GM12878 (cell line): ENCODE measurements at regions not wholly inside any gene's neighbourhood (a gene's known extent, or its start where the extent isn't known, plus 50 kb on each side); places are given as distances from the start of the nearest gene placed in this dataset.

Source experiments
- ATAC-seq: fragments of 200-7000 bp; cut with Tn5 transposase; 3 replicates; pipeline ENCODE4 v1.9.1; 2020; ENCODE audit warnings: mild to moderate bottlenecking, moderate library complexity
- BruUV-seq: library from RNA; stranded (reverse); fragments of 400-500 nt; replicated peaks from 2 replicates; lab custom pipeline; 2021; lab: Mats Ljungman, UMichigan
- CTCF ChIA-PET: fragments of 300-600 bp; sonication (Branson Sonifier 250); formaldehyde crosslinking; extraction: SDS; loops from one replicate; lab custom pipeline; 2021; ENCODE audit warnings: inconsistent platforms; lab: Yijun Ruan, JAX
- POLR2A ChIA-PET: fragments of 350-600 bp; formaldehyde crosslinking; extraction: SDS; loops from one replicate; lab custom pipeline; 2021; ENCODE audit warnings: inconsistent platforms; lab: Charles Lee
- RAD21 ChIA-PET: fragments of 300-600 bp; sonication (Branson Sonifier 250); formaldehyde crosslinking; loops from one replicate; lab custom pipeline; 2023; ENCODE audit warnings: antibody characterized with exemption; ENCODE audit not compliant: unreplicated experiment; lab: Charles Lee
- SMC1A ChIA-PET: fragments of 300-600 bp; sonication (Branson Sonifier 250); formaldehyde crosslinking; loops from one replicate; lab custom pipeline; 2023; ENCODE audit not compliant: unreplicated experiment, uncharacterized antibody; lab: Charles Lee
- DNase-seq: peaks from one replicate; pipeline ENCODE4 v3.0.0-alpha.2; 2011; ENCODE audit warnings: low read depth, low spot score
- FAIRE-seq: peaks from 3 replicates; lab custom pipeline; 2011; peaks lifted over from hg19 to GRCh38; lab: Jason Lieb, UNC
- H2AFZ ChIP-seq: 2 replicates; pipeline ENCODE4 v1.6.0; 2011; ENCODE audit warnings: low read depth, low read length, control low read depth; ENCODE audit not compliant: control insufficient read depth
- H3K27ac ChIP-seq: 2 replicates; pipeline ENCODE4 v1.5.1; 2011; ENCODE audit warnings: control low read depth; ENCODE audit not compliant: control insufficient read depth, insufficient read depth
- H3K27me3 ChIP-seq, 2 experiments: replicated peaks in 1 of 2; 2 replicates each; pipeline versions ENCODE4 v1.6.0 to v1.6.1; 2011; ENCODE audit warnings: low read length in 1 of 2; ENCODE audit not compliant: control insufficient read depth in 2 of 2, insufficient read depth in 2 of 2
- H3K36me3 ChIP-seq, 2 experiments: 2 replicates each; pipeline ENCODE4 v1.5.1; 2011; ENCODE audit warnings: low read length in 1 of 2; ENCODE audit not compliant: control insufficient read depth in 2 of 2, insufficient read depth in 2 of 2
- H3K4me1 ChIP-seq: 2 replicates; pipeline ENCODE4 v1.6.1; 2011; ENCODE audit warnings: mild to moderate bottlenecking, low read length, moderate library complexity, mixed read lengths; ENCODE audit not compliant: control insufficient read depth, insufficient read depth
- H3K4me2 ChIP-seq: 2 replicates; pipeline ENCODE4 v1.6.0; 2011; ENCODE audit warnings: control low read depth; ENCODE audit not compliant: control insufficient read depth, insufficient read depth
- H3K4me3 ChIP-seq: fragments of 200-600 bp; sonication (generic); 2 replicates; pipeline ENCODE4 v1.5.1; 2016
- H3K79me2 ChIP-seq: 2 replicates; pipeline ENCODE4 v1.6.0; 2011; ENCODE audit warnings: low read length; ENCODE audit not compliant: control insufficient read depth, insufficient read depth
- H3K9ac ChIP-seq: 2 replicates; pipeline ENCODE4 v1.8.0; 2011; ENCODE audit warnings: low read length, control low read depth, mixed read lengths; ENCODE audit not compliant: control insufficient read depth, insufficient read depth
- H3K9me3 ChIP-seq: replicated peaks from 3 replicates; pipeline ENCODE4 v1.5.1; 2011; ENCODE audit warnings: mild to moderate bottlenecking, low read length; ENCODE audit not compliant: control insufficient read depth, insufficient read depth
- H4K20me1 ChIP-seq: 2 replicates; pipeline ENCODE4 v1.6.0; 2011; ENCODE audit not compliant: control insufficient read depth, insufficient read depth
- HDAC2 ChIP-seq: fragments of 200-600 bp; sonication (generic); IDR thresholded peaks from 2 replicates; pipeline ENCODE4 v1.6.1; 2017
- KLF5 ChIP-seq: fragments of 450-650 bp; IDR thresholded peaks from 2 replicates; pipeline ENCODE4 v1.6.1; 2014; ENCODE audit warnings: mild to moderate bottlenecking; ENCODE audit not compliant: partially characterized antibody
- MTA2 ChIP-seq: fragments of 450-650 bp; IDR thresholded peaks from 2 replicates; pipeline ENCODE4 v1.6.1; 2016; ENCODE audit warnings: low read depth, mild to moderate bottlenecking, moderate library complexity
- MXI1 ChIP-seq: fragments of 150-350 bp; IDR thresholded peaks from 2 replicates; pipeline ENCODE4 v1.6.1; 2011; ENCODE audit warnings: low read depth, mild to moderate bottlenecking, inconsistent platforms, low read length, improper control_type of control experiment
- NBN ChIP-seq: fragments of 450-650 bp; IDR thresholded peaks from 2 replicates; pipeline ENCODE4 v1.6.1; 2016
- POLR2AphosphoS2 ChIP-seq: IDR thresholded peaks from 2 replicates; pipeline ENCODE4 v1.6.1; 2011; ENCODE audit warnings: low read depth, mild to moderate bottlenecking, low read length, improper control_type of control experiment, moderate library complexity
- SMARCA5 ChIP-seq: fragments of 450-650 bp; IDR thresholded peaks from 2 replicates; pipeline ENCODE4 v1.6.1; 2017; ENCODE audit warnings: mild to moderate bottlenecking
- SPI1 ChIP-seq: IDR thresholded peaks from 2 replicates; pipeline ENCODE4 v1.6.1; 2011; ENCODE audit warnings: low read depth, mild to moderate bottlenecking, low read length, moderate library complexity, borderline replicate concordance; ENCODE audit not compliant: insufficient read depth
- SREBF1 ChIP-seq: IDR thresholded peaks from 2 replicates; pipeline ENCODE4 v1.6.1; 2012; ENCODE audit warnings: mild to moderate bottlenecking, low read length
- ZZZ3 ChIP-seq: IDR thresholded peaks from 2 replicates; pipeline ENCODE4 v1.6.1; 2011; ENCODE audit warnings: low read depth; ENCODE audit not compliant: control insufficient read depth, insufficient read length
- WGBS: methylation state at CpG from one replicate; pipeline ENCODE4 v1.1.6; 2016; ENCODE audit warnings: low lambda C conversion rate; ENCODE audit not compliant: insufficient replicate concordance, insufficient coverage; ENCODE audit errors: missing lambda C conversion rate; 5-methylcytosine and 5-hydroxymethylcytosine counted together
- in situ Hi-C: fragments of 300-500 bp; cut with MboI; formaldehyde crosslinking; loops from 9 replicates; pipeline ENCODE4 v1.14.3; 2018; ENCODE audit warnings: mixed read lengths
- intact Hi-C: fragments of 100-400 bp; cut with micrococcal nuclease; formaldehyde crosslinking; loops from one replicate; pipeline ENCODE4 v1.14.2; 2022; ENCODE audit not compliant: unreplicated experiment
- TF ChIP-seq, protein P1 (sequence below), 3 experiments: IDR thresholded peaks in 2 of 3; conservative IDR thresholded peaks in 1 of 3; 2 replicates each; pipeline ENCODE4 v1.5.1; 2011; ENCODE audit warnings: low read depth in 3 of 3, low read length in 3 of 3, mild to moderate bottlenecking in 3 of 3, control low read depth in 2 of 3, moderate library complexity in 2 of 3, inconsistent platforms in 1 of 3, mixed read lengths in 1 of 3; ENCODE audit not compliant: control insufficient read depth in 2 of 3, insufficient read depth in 1 of 3; ENCODE audit errors: extremely low read depth in 1 of 3

DNA sequence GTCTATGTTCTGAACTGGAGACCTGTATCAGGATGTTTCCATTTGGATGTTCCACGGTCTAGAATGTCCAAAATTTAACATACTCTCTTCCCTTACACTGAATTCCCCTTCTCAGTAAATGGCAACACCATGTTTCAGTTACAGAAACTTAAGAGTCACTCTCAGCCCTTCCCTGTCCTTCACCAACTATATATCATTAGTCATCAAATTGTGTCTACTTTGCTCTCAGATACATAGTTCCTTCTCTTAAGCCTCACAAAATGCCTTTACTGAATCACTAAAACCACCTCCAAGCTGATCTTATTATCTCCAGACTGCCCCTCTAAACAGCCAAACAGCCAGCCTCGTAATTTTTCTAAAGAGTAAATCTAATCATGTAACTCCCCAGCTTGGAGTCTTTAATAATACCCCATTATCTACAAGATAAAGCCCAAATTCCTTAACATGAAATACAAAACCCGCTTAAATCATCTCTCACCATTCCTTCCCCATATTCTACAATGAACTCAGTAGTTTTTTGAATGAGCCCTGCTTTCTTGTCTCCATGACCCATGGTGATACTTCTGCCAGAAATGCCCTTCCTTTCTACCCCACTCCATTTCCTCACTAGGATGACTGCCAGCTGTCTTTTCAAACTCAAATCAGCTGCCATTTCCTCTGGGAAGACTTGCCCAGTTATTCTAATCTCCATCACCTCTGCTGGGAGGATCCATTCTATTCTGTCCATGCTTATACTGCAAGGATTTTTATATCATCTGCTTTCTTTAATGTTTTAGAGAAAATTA is 102.7 kb upstream of the ARHGAP42 start:
- intact Hi-C loops = no loop called here
- no peaks in the 10 kb centered on the region for H3K79me2 ChIP-seq
- ChIA-PET CTCF (interaction anchor here (0.7 to 2.4 kb wide), 3 partner anchors 15 to 342 kb away, joined by 3 to 10 read pairs (median 3); no protein-coding TSS in a partner anchor), POLR2A (no interaction called here), SMC1A (interaction anchor here (1.2 kb wide), 1 partner anchor 97 kb away, joined by 3 read pairs; no protein-coding TSS in a partner anchor), RAD21 (no interaction called here)
- H2AFZ ChIP-seq = no peak overlapping the region
- DNase-seq (no peak), ATAC-seq (no peak), FAIRE-seq (no peak)
- H3K4me3 ChIP-seq = no peak overlapping the region
- in situ Hi-C loops = no loop called here
- no peaks in the 10 kb centered on the region for H3K9me3 ChIP-seq
- BruUV-seq = no TSS peak
- H3K27ac ChIP-seq = no peak overlapping the region
- no peaks in the 10 kb centered on the region for H3K4me1 ChIP-seq
- H3K9ac ChIP-seq = no peak overlapping the region
- TF ChIP-seq KLF5 (no peak), NBN (no peak), HDAC2 (no peak), MTA2 (no peak), MXI1 (no peak), SMARCA5 (no peak), ZZZ3 (no peak), SPI1 (no peak), POLR2AphosphoS2 (no peak), SREBF1 (no peak)
- TF ChIP-seq, protein P1, sequence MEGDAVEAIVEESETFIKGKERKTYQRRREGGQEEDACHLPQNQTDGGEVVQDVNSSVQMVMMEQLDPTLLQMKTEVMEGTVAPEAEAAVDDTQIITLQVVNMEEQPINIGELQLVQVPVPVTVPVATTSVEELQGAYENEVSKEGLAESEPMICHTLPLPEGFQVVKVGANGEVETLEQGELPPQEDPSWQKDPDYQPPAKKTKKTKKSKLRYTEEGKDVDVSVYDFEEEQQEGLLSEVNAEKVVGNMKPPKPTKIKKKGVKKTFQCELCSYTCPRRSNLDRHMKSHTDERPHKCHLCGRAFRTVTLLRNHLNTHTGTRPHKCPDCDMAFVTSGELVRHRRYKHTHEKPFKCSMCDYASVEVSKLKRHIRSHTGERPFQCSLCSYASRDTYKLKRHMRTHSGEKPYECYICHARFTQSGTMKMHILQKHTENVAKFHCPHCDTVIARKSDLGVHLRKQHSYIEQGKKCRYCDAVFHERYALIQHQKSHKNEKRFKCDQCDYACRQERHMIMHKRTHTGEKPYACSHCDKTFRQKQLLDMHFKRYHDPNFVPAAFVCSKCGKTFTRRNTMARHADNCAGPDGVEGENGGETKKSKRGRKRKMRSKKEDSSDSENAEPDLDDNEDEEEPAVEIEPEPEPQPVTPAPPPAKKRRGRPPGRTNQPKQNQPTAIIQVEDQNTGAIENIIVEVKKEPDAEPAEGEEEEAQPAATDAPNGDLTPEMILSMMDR (IDR thresholded peaks at IDR 0.05 in 2 of 3, conservative IDR thresholded peaks at IDR 0.05 in 1 of 3; ENCODE audit: control insufficient read depth in 2 of 3, extremely low read depth in 1 of 3, insufficient read depth in 1 of 3, low read depth in 3 of 3, low read length in 3 of 3) = no peak
- H3K36me3 ChIP-seq = no peaks in the 10 kb centered on the region
- no peaks in the 10 kb centered on the region for H4K20me1 ChIP-seq
- H3K27me3 ChIP-seq = peaks cover 1 to 3% of the 10 kb centered on the region in 2 experiments; a peak in 3 of 4 replicates
- no peak overlapping the region for H3K4me2 ChIP-seq
- WGBS = 14% methylated on average over 3 of the region's 3 CpGs
